Loucy (cell line): ENCODE measurements at regions not wholly inside any gene's neighbourhood (a gene's known extent, or its start where the extent isn't known, plus 50 kb on each side); places are given as distances from the start of the nearest gene placed in this dataset.

Experiments used
- CTCF ChIP-seq: fragments of 200-600 bp; sonication (generic); conservative IDR thresholded peaks from 2 replicates; pipeline ENCODE4 v1.5.1; 2014; ENCODE audit warnings: mild to moderate bottlenecking, antibody characterized with exemption, low read length
- EZH2phosphoT487 ChIP-seq: fragments of 200-600 bp; IDR thresholded peaks from 2 replicates; pipeline ENCODE4 v1.6.1; 2018; ENCODE audit warnings: antibody characterized with exemption, mild to moderate bottlenecking, moderate library complexity, borderline replicate concordance

GRCh38 chr12:90207799-90208198, 499.2 kb upstream of the ATP2B1 start:
- TF ChIP-seq CTCF (no peak), EZH2phosphoT487 (no peak)
